GM12874 (cell line): ENCODE measurements at regions not wholly inside any gene's neighbourhood (a gene's known extent, or its start where the extent isn't known, plus 50 kb on each side); places are given as distances from the start of the nearest gene placed in this dataset.

Source experiments
- TF ChIP-seq, protein P1 (sequence below): IDR thresholded peaks from 2 replicates; pipeline ENCODE4 v1.5.1; 2011; ENCODE audit warnings: low read depth, mild to moderate bottlenecking, control low read depth, low read length, moderate library complexity; ENCODE audit not compliant: insufficient read depth

DNA sequence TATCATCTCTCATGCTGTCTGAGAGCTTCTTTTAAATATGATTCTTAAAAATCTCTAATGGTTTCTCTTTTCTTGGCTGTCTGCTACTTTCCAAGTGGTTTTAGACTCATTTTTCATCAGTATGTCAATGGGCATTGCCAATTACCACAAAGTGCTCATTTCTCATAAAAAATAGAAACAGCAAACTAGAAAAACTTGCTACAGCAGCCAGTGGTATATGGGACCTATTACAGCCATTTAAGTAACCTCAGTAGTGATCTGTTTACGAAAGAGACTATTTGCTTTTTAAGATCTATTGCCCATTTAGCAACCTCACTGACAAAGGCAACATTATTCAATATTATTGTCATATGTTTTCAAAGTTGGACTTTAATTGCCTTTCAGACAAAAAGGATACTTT lies 207.1 kb upstream of the RHOBTB1 start:
- TF ChIP-seq, protein P1, sequence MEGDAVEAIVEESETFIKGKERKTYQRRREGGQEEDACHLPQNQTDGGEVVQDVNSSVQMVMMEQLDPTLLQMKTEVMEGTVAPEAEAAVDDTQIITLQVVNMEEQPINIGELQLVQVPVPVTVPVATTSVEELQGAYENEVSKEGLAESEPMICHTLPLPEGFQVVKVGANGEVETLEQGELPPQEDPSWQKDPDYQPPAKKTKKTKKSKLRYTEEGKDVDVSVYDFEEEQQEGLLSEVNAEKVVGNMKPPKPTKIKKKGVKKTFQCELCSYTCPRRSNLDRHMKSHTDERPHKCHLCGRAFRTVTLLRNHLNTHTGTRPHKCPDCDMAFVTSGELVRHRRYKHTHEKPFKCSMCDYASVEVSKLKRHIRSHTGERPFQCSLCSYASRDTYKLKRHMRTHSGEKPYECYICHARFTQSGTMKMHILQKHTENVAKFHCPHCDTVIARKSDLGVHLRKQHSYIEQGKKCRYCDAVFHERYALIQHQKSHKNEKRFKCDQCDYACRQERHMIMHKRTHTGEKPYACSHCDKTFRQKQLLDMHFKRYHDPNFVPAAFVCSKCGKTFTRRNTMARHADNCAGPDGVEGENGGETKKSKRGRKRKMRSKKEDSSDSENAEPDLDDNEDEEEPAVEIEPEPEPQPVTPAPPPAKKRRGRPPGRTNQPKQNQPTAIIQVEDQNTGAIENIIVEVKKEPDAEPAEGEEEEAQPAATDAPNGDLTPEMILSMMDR: no peak

DNA sequence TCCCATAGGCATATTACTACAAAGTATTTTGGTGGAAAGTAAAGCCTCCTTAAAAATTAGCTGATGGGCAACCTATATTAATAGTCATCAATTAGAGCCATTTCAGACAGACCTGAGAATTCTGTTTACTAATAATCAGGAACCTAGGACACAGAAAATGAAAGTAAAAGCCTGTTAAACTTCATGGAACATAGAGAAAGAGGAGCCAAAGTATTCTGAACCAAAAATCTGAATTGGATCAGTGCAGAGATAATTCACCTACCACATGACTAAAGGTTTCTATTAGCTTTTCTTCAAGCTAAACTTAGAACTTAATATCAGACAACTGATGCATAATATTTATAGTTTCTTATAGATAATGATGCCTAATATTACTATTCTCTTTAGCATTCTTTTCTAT lies 204.5 kb upstream of the RHOBTB1 start:
- TF ChIP-seq, protein P1: no peak

DNA sequence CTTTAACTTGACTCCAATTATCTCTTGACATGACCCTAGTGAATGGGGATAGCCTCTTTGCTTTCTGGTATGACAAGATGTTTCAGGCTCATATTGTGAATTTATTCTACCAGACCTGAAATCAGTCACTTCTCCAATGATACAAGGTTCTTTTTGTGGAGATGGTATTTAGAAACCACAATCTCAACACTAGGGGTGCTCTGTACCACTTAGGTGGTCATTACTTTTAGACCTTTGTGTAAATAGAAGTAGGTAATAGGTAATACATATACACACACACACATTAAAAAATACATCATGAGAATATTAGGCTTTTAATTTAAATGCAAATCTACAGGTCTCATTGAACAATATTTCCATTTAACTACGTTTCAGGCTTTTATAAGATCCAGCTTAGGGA lies 199.0 kb upstream of the RHOBTB1 start:
- TF ChIP-seq, protein P1: no peak

DNA sequence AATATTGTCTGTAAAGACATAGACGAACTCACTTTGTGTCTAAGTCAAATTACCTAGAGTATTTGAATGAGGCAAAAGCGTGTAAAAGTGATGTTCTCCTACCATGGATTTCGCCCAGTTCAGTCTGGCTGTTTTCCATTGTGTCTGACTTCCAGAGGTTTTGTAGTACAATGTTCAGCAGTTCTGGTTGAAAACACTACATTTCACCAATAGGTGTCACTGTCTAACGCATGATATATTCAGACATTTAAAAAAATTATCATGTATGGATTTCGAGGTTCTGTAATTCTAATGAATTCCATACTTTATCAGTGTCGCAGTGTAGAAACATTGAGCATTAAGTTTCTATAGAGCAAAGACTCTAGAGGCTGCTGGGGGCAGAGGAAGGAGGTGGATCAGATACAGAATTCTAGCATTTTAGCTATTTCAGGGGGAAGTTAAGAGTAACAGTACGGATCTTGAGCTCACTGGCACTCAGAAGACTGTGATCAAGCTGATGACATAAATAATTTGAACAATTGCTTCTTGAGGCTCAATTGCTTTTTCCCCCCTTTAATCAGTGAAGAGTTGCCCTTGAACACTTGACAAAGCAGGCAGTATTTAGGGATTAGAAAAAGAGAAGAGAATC lies 196.9 kb upstream of the RHOBTB1 start:
- TF ChIP-seq, protein P1: peak; percentile 43; the same call in 1 of the 2 replicates

DNA sequence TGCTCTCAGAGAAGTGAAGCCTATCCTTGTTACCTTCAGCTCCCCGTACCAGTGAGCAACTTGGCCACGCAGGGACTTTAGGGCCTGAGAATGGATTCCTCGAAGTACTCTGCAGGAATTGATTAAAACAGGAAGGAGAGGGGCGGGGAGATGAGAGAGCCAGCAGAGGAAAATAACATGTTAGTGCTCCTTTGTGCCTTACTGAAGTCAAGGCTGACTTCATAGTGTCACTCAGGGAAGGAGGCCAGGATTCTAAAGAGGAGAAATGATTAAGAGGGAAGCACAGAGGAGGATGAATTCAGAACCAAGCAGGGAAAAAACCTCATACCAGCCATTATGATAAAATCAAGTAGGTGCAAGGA lies 195.6 kb upstream of the RHOBTB1 start:
- TF ChIP-seq, protein P1: no peak

DNA sequence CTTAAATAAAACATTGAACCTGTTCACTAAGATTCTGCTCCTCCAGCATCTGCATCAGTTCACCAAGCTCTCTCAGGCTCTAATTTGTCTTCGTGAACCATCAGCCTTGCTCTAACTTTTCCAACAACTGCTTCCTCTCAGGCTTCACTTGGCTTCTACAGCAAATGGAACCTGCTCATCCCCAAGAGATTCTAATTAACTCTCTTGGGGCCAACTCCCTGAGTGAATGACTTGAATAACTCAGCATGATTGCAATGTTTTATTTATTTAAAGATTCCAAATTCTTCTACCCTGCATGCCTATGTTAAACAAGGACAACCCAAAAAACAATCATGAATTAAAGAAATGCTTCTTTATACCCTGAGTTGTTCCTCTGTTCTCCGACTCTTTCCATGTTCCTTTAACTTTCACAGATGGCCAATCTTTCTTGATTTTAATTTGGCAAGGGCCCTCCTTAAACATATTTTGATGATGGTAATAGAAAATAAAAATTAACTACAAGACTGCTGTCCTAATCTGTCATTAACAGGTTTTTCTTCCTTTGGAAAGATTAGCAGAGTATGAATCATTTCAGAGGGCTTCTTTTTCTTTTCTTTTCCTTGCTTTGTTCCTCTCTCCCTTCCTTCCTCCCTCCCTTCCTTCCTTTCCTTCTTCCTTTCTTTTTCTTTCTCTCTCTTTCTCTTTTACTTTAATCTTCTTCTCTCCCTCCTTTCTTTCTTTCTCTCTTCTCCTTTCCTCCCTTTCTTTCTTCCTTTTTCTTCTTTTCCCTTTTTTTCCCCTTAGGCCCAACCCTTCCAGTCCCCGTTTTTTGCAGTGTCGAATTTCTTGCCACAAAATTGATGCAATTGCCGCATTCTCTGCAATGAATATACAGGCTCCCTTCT lies 195.0 kb upstream of the RHOBTB1 start:
- TF ChIP-seq, protein P1: no peak

DNA sequence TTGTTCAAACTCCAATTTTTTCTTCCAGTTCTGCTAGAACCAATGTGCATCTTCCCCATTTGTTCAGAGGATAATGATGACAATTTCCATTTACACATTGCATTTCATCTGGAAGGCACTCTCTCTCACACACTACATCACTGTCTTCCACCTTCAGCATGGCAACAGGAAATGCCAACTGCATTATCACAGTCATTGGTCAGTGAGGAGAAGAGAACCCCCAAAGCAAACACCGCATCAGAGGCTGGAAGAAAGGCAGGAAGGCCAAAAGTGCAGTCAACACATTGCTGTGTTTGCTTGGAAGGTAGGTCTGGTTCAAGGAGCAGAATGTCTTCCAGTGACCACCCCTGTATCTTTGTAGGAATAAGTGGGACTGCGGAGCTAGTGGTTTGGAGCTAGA lies 192.2 kb upstream of the RHOBTB1 start:
- TF ChIP-seq, protein P1: no peak
